Cardiac muscle cell (in vitro differentiated cells and primary cell): ENCODE measurements at regions not wholly inside any gene's neighbourhood (a gene's known extent, or its start where the extent isn't known, plus 50 kb on each side); places are given as distances from the start of the nearest gene placed in this dataset.
A peak's percentile ranks its signal among the peaks of the same experiment; 100 is the strongest.

Experiments used
- DNase-seq, 2 donors: peaks; one replicate each; pipeline versions ENCODE4 v3.0.0 to v3.0.0-alpha.2; 2010 to 2017; ENCODE audit warnings: low read depth in 1 of 2, low spot score in 1 of 2
- H3K27ac ChIP-seq: fragments of 200-600 bp; sonication (generic); 2 replicates; pipeline ENCODE4 v1.5.1; 2016
- H3K27me3 ChIP-seq: fragments of 200-600 bp; sonication (generic); 2 replicates; pipeline ENCODE4 v1.6.0; 2016; ENCODE audit warnings: control low read depth
- H3K36me3 ChIP-seq: fragments of 200-600 bp; sonication (generic); 2 replicates; pipeline ENCODE4 v1.5.1; 2016; ENCODE audit warnings: control low read depth
- H3K4me1 ChIP-seq: fragments of 200-600 bp; sonication (generic); 2 replicates; pipeline ENCODE4 v1.8.1; 2017; ENCODE audit warnings: low read depth, mild to moderate bottlenecking, mixed run types
- H3K4me3 ChIP-seq: fragments of 200-600 bp; sonication (generic); 2 replicates; pipeline ENCODE4 v1.5.1; 2016; ENCODE audit warnings: mild to moderate bottlenecking
- H3K9me3 ChIP-seq: fragments of 200-600 bp; sonication (generic); 2 replicates; pipeline ENCODE4 v1.5.1; 2017; ENCODE audit warnings: low read depth, mild to moderate bottlenecking, control low read depth
- CTCF ChIP-seq: IDR thresholded peaks from 2 replicates; pipeline ENCODE4 v1.5.1; 2012; ENCODE audit warnings: low read depth, mild to moderate bottlenecking, low read length

DNA sequence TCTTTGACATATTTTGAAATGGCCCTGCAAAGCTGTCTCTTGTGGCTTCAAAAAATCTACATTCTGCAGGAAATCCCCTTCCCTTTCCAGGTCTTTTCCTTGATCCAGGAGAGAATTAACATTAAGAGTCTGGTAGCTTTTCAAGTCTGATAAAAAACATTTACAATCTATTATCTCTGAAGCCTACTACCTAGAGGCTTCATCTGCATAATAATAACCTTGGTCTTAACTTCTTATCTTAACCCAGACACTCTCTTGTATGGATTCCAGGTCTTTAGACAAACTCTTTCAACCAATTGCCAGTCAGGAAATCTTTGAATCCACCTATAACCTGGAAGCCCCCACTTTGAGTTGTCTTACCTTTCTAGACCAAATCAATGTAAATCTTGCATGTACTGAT, 179.3 kb upstream of the ZC3H15 start:
- no peaks in the 10 kb centered on the region for H3K9me3 ChIP-seq
- H3K4me3 ChIP-seq, result no peak overlapping the region
- TF ChIP-seq CTCF, result no peak
- H3K27me3 ChIP-seq, result no peaks in the 10 kb centered on the region
- no peak for DNase-seq
- no peak overlapping the region for H3K27ac ChIP-seq
- H3K36me3 ChIP-seq, result no peaks in the 10 kb centered on the region
- H3K4me1 ChIP-seq, result no peaks in the 10 kb centered on the region

DNA sequence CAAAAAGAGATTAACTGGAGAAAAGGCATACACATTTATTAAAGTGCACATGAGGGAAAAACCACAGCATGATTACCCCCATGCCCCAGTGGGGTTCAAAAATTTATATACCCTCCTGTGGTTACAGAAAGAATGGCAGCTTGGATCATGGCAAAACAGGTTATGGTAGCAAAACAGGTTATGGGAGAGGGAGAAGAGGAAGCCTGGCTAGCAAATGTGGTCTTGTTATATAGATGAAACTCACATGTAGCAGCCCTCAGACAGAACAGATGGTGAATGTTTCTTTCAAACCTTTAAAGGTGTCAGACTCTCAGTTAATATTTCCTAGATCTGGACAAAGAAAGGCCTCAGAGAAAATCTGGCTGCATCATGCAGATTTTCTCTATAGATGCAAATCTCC, 178.2 kb upstream of the ZC3H15 start:
- no peak for DNase-seq
- Histone ChIP-seq H3K9me3 (no peaks in the 10 kb centered on the region), H3K36me3 (no peaks in the 10 kb centered on the region), H3K27ac (no peak overlapping the region), H3K27me3 (no peaks in the 10 kb centered on the region), H3K4me3 (no peak overlapping the region), H3K4me1 (no peaks in the 10 kb centered on the region)
- TF ChIP-seq CTCF, result no peak

DNA sequence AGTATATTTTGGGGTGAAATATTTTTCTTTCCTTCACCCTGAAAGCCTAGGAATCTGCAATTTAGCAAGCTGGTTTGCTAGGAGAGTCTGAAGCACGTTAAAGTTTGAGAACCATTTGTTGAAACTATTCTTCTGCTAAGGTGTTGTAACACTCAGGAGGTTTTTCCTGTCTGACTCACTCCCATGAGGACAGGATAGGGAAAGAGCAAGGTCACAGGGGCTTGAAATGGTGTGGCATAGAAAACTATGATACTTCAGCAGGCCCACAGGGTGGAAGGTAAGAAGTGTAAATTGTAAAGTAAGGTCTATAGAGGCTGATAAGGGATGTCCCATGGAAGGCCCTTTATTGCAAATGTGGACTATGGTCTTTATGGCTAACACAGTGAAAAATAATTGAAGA, 177.7 kb upstream of the ZC3H15 start:
- no peak overlapping the region for H3K27ac ChIP-seq
- no peaks in the 10 kb centered on the region for H3K36me3 ChIP-seq
- no peaks in the 10 kb centered on the region for H3K9me3 ChIP-seq
- no peaks in the 10 kb centered on the region for H3K27me3 ChIP-seq
- no peak overlapping the region for H3K4me3 ChIP-seq
- no peaks in the 10 kb centered on the region for H3K4me1 ChIP-seq
- peak in 1 of 2 donors; percentile 19 for DNase-seq
- TF ChIP-seq CTCF, result no peak

- H3K4me3 ChIP-seq, result no peak overlapping the region
- H3K27ac ChIP-seq, result no peak overlapping the region
- peak in 1 of 2 donors; percentile 60 for DNase-seq
- H3K27me3 ChIP-seq, result no peaks in the 10 kb centered on the region
- TF ChIP-seq CTCF, result no peak
- no peaks in the 10 kb centered on the region for H3K36me3 ChIP-seq
- no peaks in the 10 kb centered on the region for H3K4me1 ChIP-seq
- H3K9me3 ChIP-seq, result no peaks in the 10 kb centered on the region
Observed at GRCh38 chr2:186309901-186310300, 176.2 kb upstream of the ZC3H15 start.

DNA sequence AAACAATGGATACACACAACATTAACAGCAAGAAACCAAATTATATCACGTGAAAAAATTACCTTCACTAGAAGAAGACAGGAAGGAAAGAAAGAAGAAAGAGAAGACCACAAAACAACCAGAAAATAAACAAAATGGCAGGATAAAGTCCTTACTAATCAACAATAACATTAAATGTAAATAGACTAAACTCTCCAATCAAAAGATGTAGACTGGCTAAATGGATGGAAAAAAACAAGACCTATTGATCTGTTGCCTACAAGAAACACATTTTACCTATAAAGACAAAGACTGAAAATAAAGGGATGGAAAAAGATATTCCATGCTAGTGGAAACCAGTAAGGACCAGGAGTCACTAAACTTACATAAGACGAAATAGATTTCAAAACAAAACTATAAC, 167.0 kb upstream of the ZC3H15 start:
- no peaks in the 10 kb centered on the region for H3K27me3 ChIP-seq
- H3K4me1 ChIP-seq, result no peaks in the 10 kb centered on the region
- no peaks in the 10 kb centered on the region for H3K9me3 ChIP-seq
- no peak for TF ChIP-seq CTCF
- no peak overlapping the region for H3K4me3 ChIP-seq
- no peak overlapping the region for H3K27ac ChIP-seq
- no peak for DNase-seq
- no peaks in the 10 kb centered on the region for H3K36me3 ChIP-seq
